K562 (cell line): ENCODE measurements at regions not wholly inside any gene's neighbourhood (a gene's known extent, or its start where the extent isn't known, plus 50 kb on each side); places are given as distances from the start of the nearest gene placed in this dataset.

Source experiments
- ATAC-seq: fragments of 200-7000 bp; cut with Tn5 transposase; 3 replicates; pipeline ENCODE4 v1.9.1; 2020; ENCODE audit warnings: moderate library complexity
- BruUV-seq: library from RNA; stranded (reverse); fragments of 400-500 nt; replicated peaks from 2 replicates; lab custom pipeline; 2021; lab: Mats Ljungman, UMichigan
- CTCF ChIA-PET: fragments of 300-600 bp; formaldehyde crosslinking; extraction: SDS; loops from one replicate; lab custom pipeline; 2021; ENCODE audit warnings: low intra/inter-chr PET ratio; lab: Yijun Ruan, JAX
- POLR2A ChIA-PET: fragments of 300-600, 350-650 bp; sonication (Branson Sonifier 250); formaldehyde crosslinking; extraction: SDS; loops from one replicate; lab custom pipeline; 2021; ENCODE audit warnings: antibody characterized with exemption, inconsistent platforms; lab: Yijun Ruan, JAX
- DNase-seq, 4 experiments: peaks; one replicate each; pipeline versions ENCODE4 v3.0.0 to v3.0.0-alpha.2; 2011 to 2018; ENCODE audit warnings: low spot score in 3 of 4, mixed read lengths in 3 of 4; ENCODE audit errors: extremely low read depth in 1 of 4
- FAIRE-seq: peaks from 2 replicates; lab custom pipeline; 2011; peaks lifted over from hg19 to GRCh38; lab: Jason Lieb, UNC
- H2AFZ ChIP-seq: 2 replicates; pipeline ENCODE4 v1.6.0; 2011; ENCODE audit warnings: low read depth, low read length, control low read depth, inconsistent platforms
- H3K27ac ChIP-seq: fragments of 200-600 bp; 3 replicates; pipeline ENCODE4 v1.8.0; 2011; ENCODE audit warnings: low read depth, mild to moderate bottlenecking, control low read depth, inconsistent platforms, low read length, moderate library complexity, mixed read lengths; ENCODE audit errors: extremely low read depth
- H3K27me3 ChIP-seq, 2 experiments: fragments of 300-600 bp in 1 of 2; 2 replicates in 1 of 2; 3 replicates in 1 of 2; pipeline versions ENCODE4 v1.6.0 to v1.8.0; 2011; ENCODE audit warnings: inconsistent platforms in 2 of 2, low read length in 2 of 2, mild to moderate bottlenecking in 1 of 2, mixed read lengths in 1 of 2, moderate library complexity in 1 of 2; ENCODE audit not compliant: control insufficient read depth in 2 of 2, insufficient read depth in 2 of 2
- H3K36me3 ChIP-seq: fragments of 300-600 bp; 3 replicates; pipeline ENCODE4 v1.8.0; 2011; ENCODE audit warnings: mild to moderate bottlenecking, low read length, inconsistent platforms; ENCODE audit not compliant: control insufficient read depth, insufficient read depth
- H3K4me1 ChIP-seq, 2 experiments: fragments of 200-600 bp in 1 of 2; replicated peaks in 1 of 2; 2 replicates in 1 of 2; 3 replicates in 1 of 2; pipeline versions ENCODE4 v1.5.1 to v1.8.0; 2011; ENCODE audit warnings: inconsistent platforms in 2 of 2, low read length in 2 of 2, mild to moderate bottlenecking in 1 of 2, mixed read lengths in 1 of 2, moderate library complexity in 1 of 2; ENCODE audit not compliant: control insufficient read depth in 2 of 2, insufficient read depth in 2 of 2
- H3K4me2 ChIP-seq: 2 replicates; pipeline ENCODE4 v1.6.1; 2011; ENCODE audit warnings: low read length, control low read depth, inconsistent platforms, mixed read lengths; ENCODE audit not compliant: insufficient read depth
- H3K4me3 ChIP-seq: fragments of 200-600 bp; sonication (generic), shearing (Covaris generic); 2 replicates; pipeline ENCODE4 v1.5.1; 2016; ENCODE audit warnings: control low read depth, inconsistent platforms
- H3K79me2 ChIP-seq: fragments of 200-600 bp; 3 replicates; pipeline ENCODE4 v1.8.0; 2011; ENCODE audit warnings: low read length, inconsistent platforms; ENCODE audit not compliant: control insufficient read depth, insufficient read depth
- H3K9ac ChIP-seq, 2 experiments: 2 replicates each; pipeline versions ENCODE4 v1.6.0 to v1.6.1; 2011; ENCODE audit warnings: low read depth in 2 of 2, low read length in 2 of 2, control low read depth in 1 of 2, inconsistent platforms in 1 of 2, mild to moderate bottlenecking in 1 of 2, mixed read lengths in 1 of 2; ENCODE audit not compliant: insufficient read depth in 1 of 2
- H3K9me1 ChIP-seq: one replicate; pipeline ENCODE4 v1.6.0; 2011; ENCODE audit warnings: inconsistent platforms, mild to moderate bottlenecking, low read length, moderate library complexity; ENCODE audit not compliant: control insufficient read depth, insufficient read depth
- H3K9me3 ChIP-seq: replicated peaks from 2 replicates; pipeline ENCODE4 v1.5.1; 2011; ENCODE audit warnings: low read depth, low read length, inconsistent platforms; ENCODE audit not compliant: control insufficient read depth, insufficient read depth
- H4K20me1 ChIP-seq: replicated peaks from 2 replicates; pipeline ENCODE4 v1.6.1; 2011; ENCODE audit warnings: low read length, inconsistent platforms, mixed read lengths; ENCODE audit not compliant: control insufficient read depth, insufficient read depth
- ERF ChIP-seq: fragments of 450-650 bp; formaldehyde crosslinking; IDR thresholded peaks from 2 replicates; pipeline ENCODE4 v1.4.0; 2020; ENCODE audit warnings: mild to moderate bottlenecking, mixed read lengths
- ILF3 ChIP-seq: fragments of 450-650 bp; IDR thresholded peaks from 2 replicates; pipeline ENCODE4 v1.6.1; 2018; ENCODE audit warnings: antibody characterized with exemption, mild to moderate bottlenecking, moderate library complexity, borderline replicate concordance
- MECOM ChIP-seq: fragments of 250-450 bp; sonication (Bioruptor Pico); IDR thresholded peaks from 2 replicates; pipeline ENCODE4 v1.8.0; 2022; ENCODE audit warnings: inconsistent platforms
- MEIS2 ChIP-seq: fragments of 450-650 bp; IDR thresholded peaks from 2 replicates; pipeline ENCODE4 v1.6.1; 2014; ENCODE audit warnings: mild to moderate bottlenecking; ENCODE audit not compliant: partially characterized antibody
- NR2C2 ChIP-seq, 2 experiments: fragments of 200-800 bp in 1 of 2; sonication (Bioruptor generic) in 1 of 2; sonication (generic) in 1 of 2; formaldehyde crosslinking in 1 of 2; IDR thresholded peaks; 2 replicates each; pipeline versions ENCODE4 v1.6.1 to v1.8.0; 2016 to 2022; ENCODE audit warnings: mild to moderate bottlenecking in 1 of 2, missing compliant biosample characterization in 1 of 2, missing genetic modification characterization in 1 of 2, missing genetic modification reagents in 1 of 2
- NR2F6 ChIP-seq: fragments of 450-650 bp; formaldehyde crosslinking; IDR thresholded peaks from 2 replicates; pipeline ENCODE4 v1.4.0; 2020; ENCODE audit warnings: mild to moderate bottlenecking
- SMARCA5 ChIP-seq: fragments of 450-650 bp; IDR thresholded peaks from 2 replicates; pipeline ENCODE4 v1.6.1; 2016
- TCF3 ChIP-seq: sonication (generic); formaldehyde crosslinking; IDR thresholded peaks from 2 replicates; pipeline ENCODE4 v1.4.0; 2020; ENCODE audit warnings: mild to moderate bottlenecking, missing genetic modification reagents
- TOE1 ChIP-seq, 2 experiments: fragments of 450-650 bp in 1 of 2; sonication (generic) in 1 of 2; formaldehyde crosslinking in 1 of 2; IDR thresholded peaks; 2 replicates each; pipeline versions ENCODE4 v1.7.1 to v1.8.0; 2016 to 2022; ENCODE audit warnings: borderline replicate concordance in 2 of 2, mild to moderate bottlenecking in 2 of 2, antibody characterized with exemption in 1 of 2, inconsistent platforms in 1 of 2, low read depth in 1 of 2, missing genetic modification reagents in 1 of 2, moderate library complexity in 1 of 2
- ZNF212 ChIP-seq: fragments of 450-650 bp; formaldehyde crosslinking; IDR thresholded peaks from 2 replicates; pipeline ENCODE4 v1.4.0; 2020; ENCODE audit warnings: mild to moderate bottlenecking
- ZNF316 ChIP-seq: fragments of 450-650 bp; IDR thresholded peaks from 2 replicates; pipeline ENCODE4 v1.6.1; 2016
- ZNF324 ChIP-seq: fragments of 250-450 bp; sonication (Bioruptor Pico); IDR thresholded peaks from 2 replicates; pipeline ENCODE4 v1.4.0; 2020; ENCODE audit warnings: mild to moderate bottlenecking
- WGBS: fragments of 100-300 bp; shearing (Covaris generic); methylation state at CpG from one replicate; pipeline ENCODE4 v1.1.6; 2016; ENCODE audit warnings: low coverage, mixed read lengths; ENCODE audit not compliant: insufficient coverage; ENCODE audit errors: missing lambda C conversion rate; 5-methylcytosine and 5-hydroxymethylcytosine counted together
- in situ Hi-C: fragments of 300-500 bp; cut with MboI; formaldehyde crosslinking; loops from 4 replicates; pipeline ENCODE4 v1.15.0; 2018; ENCODE audit warnings: inconsistent platforms, mixed read lengths
- intact Hi-C: fragments of 100-400 bp; cut with micrococcal nuclease; formaldehyde crosslinking; loops from 2 replicates; pipeline ENCODE4 v1.14.2; 2022
- TF ChIP-seq, protein P1 (sequence below): fragments of 250-450 bp; sonication (Bioruptor Pico); IDR thresholded peaks from 2 replicates; pipeline ENCODE4 v1.5.0; 2020; ENCODE audit warnings: mild to moderate bottlenecking, borderline replicate concordance
- TF ChIP-seq, protein P2 (sequence below): fragments of 450-650 bp; IDR thresholded peaks from 2 replicates; pipeline ENCODE4 v1.6.1; 2016; ENCODE audit warnings: missing biosample characterization, missing genetic modification characterization
- TF ChIP-seq, protein P3 (sequence below): sonication (generic); formaldehyde crosslinking; IDR thresholded peaks from 2 replicates; pipeline ENCODE4 v1.8.0; 2022; ENCODE audit warnings: mild to moderate bottlenecking, low read depth, missing genetic modification reagents
- TF ChIP-seq, protein P4 (sequence below), 2 experiments: fragments of 150-350 bp in 1 of 2; IDR thresholded peaks; 2 replicates each; pipeline ENCODE4 v1.6.1; 2012 to 2016; ENCODE audit warnings: low read depth in 2 of 2, low read length in 2 of 2, mild to moderate bottlenecking in 1 of 2, moderate library complexity in 1 of 2

DNA sequence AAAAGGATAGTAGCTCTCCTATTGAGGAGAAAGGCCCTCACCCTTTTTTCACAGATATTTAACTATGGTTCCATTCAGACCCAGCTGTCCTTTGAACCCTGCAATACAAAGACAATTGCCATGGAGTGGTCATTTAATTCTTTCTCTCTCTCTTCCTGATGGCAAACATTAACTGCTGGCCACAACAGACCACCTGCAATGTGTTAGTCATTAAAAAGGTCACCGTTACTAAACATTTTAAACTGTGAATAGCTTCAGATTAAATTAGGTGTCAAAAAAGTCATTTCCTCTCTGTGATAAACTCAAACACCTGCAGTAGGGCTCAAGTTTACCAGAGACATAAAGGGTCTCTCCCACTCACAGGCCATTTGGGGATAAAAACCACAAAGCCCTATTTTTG is 697.2 kb downstream of the TOX3 start:
- no peaks in the 10 kb centered on the region for H4K20me1 ChIP-seq
- WGBS: 0% methylated on average over 1 of the region's 1 CpG
- in situ Hi-C loops (no loop called here), intact Hi-C loops (no loop called here)
- H3K36me3 ChIP-seq: no peaks in the 10 kb centered on the region
- H3K4me3 ChIP-seq: no peak overlapping the region
- POLR2A ChIA-PET: no interaction called here
- no peak overlapping the region for H2AFZ ChIP-seq
- ATAC-seq (no peak), DNase-seq (no peak), FAIRE-seq (no peak)
- no peaks in the 10 kb centered on the region for H3K9me1 ChIP-seq
- no peak overlapping the region for H3K27ac ChIP-seq
- no peaks in the 10 kb centered on the region for H3K4me1 ChIP-seq
- H3K9me3 ChIP-seq: no peaks in the 10 kb centered on the region
- H3K27me3 ChIP-seq: no peaks in the 10 kb centered on the region
- H3K4me2 ChIP-seq: no peak overlapping the region
- TF ChIP-seq MECOM: no peak
- TF ChIP-seq ZNF324 (CRISPR knock-in tag): no peak
- no peak for TF ChIP-seq ZNF316
- no peak for TF ChIP-seq MEIS2
- TF ChIP-seq NR2F6 (CRISPR knock-in tag): no peak
- TF ChIP-seq ZNF212 (CRISPR knock-in tag): no peak
- TF ChIP-seq, protein P1, sequence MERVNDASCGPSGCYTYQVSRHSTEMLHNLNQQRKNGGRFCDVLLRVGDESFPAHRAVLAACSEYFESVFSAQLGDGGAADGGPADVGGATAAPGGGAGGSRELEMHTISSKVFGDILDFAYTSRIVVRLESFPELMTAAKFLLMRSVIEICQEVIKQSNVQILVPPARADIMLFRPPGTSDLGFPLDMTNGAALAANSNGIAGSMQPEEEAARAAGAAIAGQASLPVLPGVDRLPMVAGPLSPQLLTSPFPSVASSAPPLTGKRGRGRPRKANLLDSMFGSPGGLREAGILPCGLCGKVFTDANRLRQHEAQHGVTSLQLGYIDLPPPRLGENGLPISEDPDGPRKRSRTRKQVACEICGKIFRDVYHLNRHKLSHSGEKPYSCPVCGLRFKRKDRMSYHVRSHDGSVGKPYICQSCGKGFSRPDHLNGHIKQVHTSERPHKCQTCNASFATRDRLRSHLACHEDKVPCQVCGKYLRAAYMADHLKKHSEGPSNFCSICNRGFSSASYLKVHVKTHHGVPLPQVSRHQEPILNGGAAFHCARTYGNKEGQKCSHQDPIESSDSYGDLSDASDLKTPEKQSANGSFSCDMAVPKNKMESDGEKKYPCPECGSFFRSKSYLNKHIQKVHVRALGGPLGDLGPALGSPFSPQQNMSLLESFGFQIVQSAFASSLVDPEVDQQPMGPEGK (CRISPR knock-in tag): no peak
- TF ChIP-seq, protein P2, sequence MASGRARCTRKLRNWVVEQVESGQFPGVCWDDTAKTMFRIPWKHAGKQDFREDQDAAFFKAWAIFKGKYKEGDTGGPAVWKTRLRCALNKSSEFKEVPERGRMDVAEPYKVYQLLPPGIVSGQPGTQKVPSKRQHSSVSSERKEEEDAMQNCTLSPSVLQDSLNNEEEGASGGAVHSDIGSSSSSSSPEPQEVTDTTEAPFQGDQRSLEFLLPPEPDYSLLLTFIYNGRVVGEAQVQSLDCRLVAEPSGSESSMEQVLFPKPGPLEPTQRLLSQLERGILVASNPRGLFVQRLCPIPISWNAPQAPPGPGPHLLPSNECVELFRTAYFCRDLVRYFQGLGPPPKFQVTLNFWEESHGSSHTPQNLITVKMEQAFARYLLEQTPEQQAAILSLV (tag): no peak
- no peak for TF ChIP-seq NR2C2 (CRISPR knock-in tag; IDR thresholded peaks at IDR 0.05)
- no peak for TF ChIP-seq NR2C2 (tag; IDR thresholded peaks at IDR 0.05)
- no peak for TF ChIP-seq SMARCA5
- TF ChIP-seq, protein P3, sequence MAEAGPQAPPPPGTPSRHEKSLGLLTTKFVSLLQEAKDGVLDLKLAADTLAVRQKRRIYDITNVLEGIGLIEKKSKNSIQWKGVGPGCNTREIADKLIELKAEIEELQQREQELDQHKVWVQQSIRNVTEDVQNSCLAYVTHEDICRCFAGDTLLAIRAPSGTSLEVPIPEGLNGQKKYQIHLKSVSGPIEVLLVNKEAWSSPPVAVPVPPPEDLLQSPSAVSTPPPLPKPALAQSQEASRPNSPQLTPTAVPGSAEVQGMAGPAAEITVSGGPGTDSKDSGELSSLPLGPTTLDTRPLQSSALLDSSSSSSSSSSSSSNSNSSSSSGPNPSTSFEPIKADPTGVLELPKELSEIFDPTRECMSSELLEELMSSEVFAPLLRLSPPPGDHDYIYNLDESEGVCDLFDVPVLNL (CRISPR knock-in tag): no peak
- no peak for TF ChIP-seq ILF3
- TF ChIP-seq ERF (CRISPR knock-in tag): no peak
- TF ChIP-seq TOE1 (IDR thresholded peaks at IDR 0.05; ENCODE audit: borderline replicate concordance): no peak
- no peak for TF ChIP-seq TOE1 (CRISPR knock-in tag; IDR thresholded peaks at IDR 0.05; ENCODE audit: borderline replicate concordance, low read depth)
- no peak for TF ChIP-seq TCF3 (CRISPR knock-in tag)
- TF ChIP-seq, protein P4, sequence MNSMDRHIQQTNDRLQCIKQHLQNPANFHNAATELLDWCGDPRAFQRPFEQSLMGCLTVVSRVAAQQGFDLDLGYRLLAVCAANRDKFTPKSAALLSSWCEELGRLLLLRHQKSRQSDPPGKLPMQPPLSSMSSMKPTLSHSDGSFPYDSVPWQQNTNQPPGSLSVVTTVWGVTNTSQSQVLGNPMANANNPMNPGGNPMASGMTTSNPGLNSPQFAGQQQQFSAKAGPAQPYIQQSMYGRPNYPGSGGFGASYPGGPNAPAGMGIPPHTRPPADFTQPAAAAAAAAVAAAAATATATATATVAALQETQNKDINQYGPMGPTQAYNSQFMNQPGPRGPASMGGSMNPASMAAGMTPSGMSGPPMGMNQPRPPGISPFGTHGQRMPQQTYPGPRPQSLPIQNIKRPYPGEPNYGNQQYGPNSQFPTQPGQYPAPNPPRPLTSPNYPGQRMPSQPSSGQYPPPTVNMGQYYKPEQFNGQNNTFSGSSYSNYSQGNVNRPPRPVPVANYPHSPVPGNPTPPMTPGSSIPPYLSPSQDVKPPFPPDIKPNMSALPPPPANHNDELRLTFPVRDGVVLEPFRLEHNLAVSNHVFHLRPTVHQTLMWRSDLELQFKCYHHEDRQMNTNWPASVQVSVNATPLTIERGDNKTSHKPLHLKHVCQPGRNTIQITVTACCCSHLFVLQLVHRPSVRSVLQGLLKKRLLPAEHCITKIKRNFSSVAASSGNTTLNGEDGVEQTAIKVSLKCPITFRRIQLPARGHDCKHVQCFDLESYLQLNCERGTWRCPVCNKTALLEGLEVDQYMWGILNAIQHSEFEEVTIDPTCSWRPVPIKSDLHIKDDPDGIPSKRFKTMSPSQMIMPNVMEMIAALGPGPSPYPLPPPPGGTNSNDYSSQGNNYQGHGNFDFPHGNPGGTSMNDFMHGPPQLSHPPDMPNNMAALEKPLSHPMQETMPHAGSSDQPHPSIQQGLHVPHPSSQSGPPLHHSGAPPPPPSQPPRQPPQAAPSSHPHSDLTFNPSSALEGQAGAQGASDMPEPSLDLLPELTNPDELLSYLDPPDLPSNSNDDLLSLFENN (IDR thresholded peaks at IDR 0.05; ENCODE audit: low read depth in 2 of 2, low read length in 2 of 2): no peak
- no peak overlapping the region for H3K9ac ChIP-seq
- H3K79me2 ChIP-seq: no peaks in the 10 kb centered on the region
- BruUV-seq: no TSS peak
- CTCF ChIA-PET: no interaction called here
